GM12875 (cell line): ENCODE measurements at regions not wholly inside any gene's neighbourhood (a gene's known extent, or its start where the extent isn't known, plus 50 kb on each side); places are given as distances from the start of the nearest gene placed in this dataset.

Experiments
- H3K4me3 ChIP-seq: one replicate; pipeline ENCODE4 v1.5.1; 2011; ENCODE audit warnings: low read depth, low read length, control low read depth
- CTCF ChIP-seq: IDR thresholded peaks from 2 replicates; pipeline ENCODE4 v1.5.1; 2011; ENCODE audit warnings: low read depth, mild to moderate bottlenecking, control low read depth, inconsistent platforms, low read length, moderate library complexity, borderline replicate concordance; ENCODE audit not compliant: insufficient read depth

DNA sequence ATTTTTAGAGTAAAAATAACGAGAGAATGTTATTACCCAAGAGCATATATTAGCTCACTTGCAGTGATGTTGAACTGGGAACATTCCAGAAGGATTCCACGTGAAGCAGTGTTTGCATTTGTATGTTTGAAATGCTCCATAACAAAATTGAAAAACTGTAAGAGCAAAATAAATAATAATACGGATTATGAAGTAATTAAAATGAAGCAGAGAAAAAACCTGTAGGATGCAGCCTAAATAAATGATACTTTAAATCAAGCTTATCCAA lies 203.3 kb downstream of the BAMBI start:
- H3K4me3 ChIP-seq = no peak overlapping the region
- TF ChIP-seq CTCF = no peak

DNA sequence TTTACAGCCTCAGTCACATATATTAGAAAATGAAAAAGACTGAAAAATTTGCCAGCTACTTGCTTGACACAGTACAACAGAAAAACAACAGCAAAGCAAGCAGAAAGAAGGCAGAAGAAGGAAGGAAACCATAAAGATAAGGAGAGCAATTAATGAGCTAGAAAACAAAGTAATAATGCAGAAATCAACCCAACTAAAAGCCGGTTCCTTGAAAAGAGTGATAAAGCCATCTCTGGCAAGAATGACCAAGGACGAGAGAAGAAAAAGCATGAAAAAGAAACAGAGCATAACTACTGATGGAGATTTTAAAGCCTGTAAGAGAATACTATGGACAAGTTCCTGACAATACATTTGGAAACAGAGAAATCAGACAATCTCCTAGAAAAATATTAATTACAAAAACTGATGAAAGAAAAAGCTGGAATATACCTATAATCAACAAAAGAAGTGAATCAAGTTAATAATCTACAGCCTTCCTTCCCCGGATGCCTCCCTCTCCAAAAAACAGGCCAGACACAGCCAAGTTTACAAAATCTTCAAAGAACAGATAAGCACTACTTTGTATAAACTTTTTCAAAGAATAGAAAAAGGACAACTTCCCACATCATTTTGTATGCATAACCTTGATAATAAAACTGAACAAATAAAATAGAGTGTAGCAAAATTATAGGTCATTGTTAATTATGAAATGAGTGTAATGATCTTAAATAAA lies 204.0 kb downstream of the BAMBI start:
- H3K4me3 ChIP-seq = no peak overlapping the region
- no peak for TF ChIP-seq CTCF

- no peak overlapping the region for H3K4me3 ChIP-seq
- TF ChIP-seq CTCF = no peak
These were observed 206.6 kb downstream of the BAMBI start for GRCh38 chr10:28883741-28884423.

DNA sequence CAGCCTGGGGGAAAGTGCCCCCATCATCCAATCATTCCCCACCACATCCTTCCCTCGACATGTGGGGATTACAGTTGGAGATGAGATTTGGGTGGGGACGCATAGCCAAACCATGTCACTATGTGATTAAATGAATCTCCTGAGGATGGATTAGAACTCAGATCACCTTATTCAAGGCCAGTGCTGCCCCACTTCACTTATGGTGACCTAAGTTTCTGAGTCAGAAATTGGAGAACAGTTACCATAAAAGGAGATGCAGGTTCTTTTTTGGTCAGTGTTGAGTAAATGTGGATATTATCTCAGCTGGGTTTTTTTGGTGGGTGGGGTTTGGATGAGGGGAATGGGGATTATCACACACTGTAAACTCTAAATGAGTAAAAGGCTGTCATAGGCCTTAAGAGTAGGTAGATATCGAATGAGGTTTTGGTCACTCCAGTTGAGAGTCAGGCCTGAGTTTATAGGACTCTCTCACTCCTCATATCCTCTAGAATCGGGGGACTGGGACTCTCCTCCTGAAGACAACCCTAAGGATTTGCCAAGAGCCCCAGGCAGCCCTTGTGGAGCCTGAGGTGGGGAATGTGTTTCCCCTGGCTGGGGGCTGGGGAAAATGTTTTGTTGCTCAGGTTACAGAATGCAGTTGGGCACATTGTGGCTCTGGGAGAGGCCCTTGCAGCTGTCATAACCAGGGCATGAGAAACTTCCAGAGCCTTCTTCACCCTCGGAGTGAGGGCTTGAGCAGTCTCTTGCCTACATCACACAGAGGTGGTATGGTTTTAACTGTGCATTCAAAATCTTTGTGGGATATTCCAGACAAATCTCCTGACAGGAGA lies 213.0 kb downstream of the BAMBI start:
- no peak overlapping the region for H3K4me3 ChIP-seq
- TF ChIP-seq CTCF = no peak

GRCh38 chr10:28891058-28891713 lies 213.9 kb downstream of the BAMBI start:
- no peak overlapping the region for H3K4me3 ChIP-seq
- TF ChIP-seq CTCF = no peak

- TF ChIP-seq CTCF = no peak
- no peak overlapping the region for H3K4me3 ChIP-seq
These were observed 215.7 kb downstream of the BAMBI start for GRCh38 chr10:28892818-28893547.
